ENCODE measurements at regions not wholly inside any gene's neighbourhood (a gene's known extent, or its start where the extent isn't known, plus 50 kb on each side); places are given as distances from the start of the nearest gene placed in this dataset.
A peak's percentile ranks its signal among the peaks of the same experiment; 100 is the strongest.

- H4K20me1 ChIP-seq (ENCODE audit: insufficient read depth, poor library complexity, severe bottlenecking), result no peaks in the 10 kb centered on the region
- peak; percentile 16 for DNase-seq (ENCODE audit: low spot score)
- H3K27me3 ChIP-seq, result no peaks in the 10 kb centered on the region
- no peaks in the 10 kb centered on the region for H3K36me3 ChIP-seq (replicated peaks; ENCODE audit: insufficient read depth, low read depth)
- H3K9me3 ChIP-seq (ENCODE audit: low read depth), result no peaks in the 10 kb centered on the region
- peak overlapping the region; percentile 10 for H3K27ac ChIP-seq
- no peak for TF ChIP-seq EZH2 (IDR thresholded peaks at IDR 0.05; ENCODE audit: borderline replicate concordance)
- TF ChIP-seq EZH2phosphoT487 (IDR thresholded peaks at IDR 0.05; ENCODE audit: low read depth, severe bottlenecking, unreplicated experiment), result no peak
- no peak for TF ChIP-seq CTCF (IDR thresholded peaks at IDR 0.05; ENCODE audit: poor library complexity)
- H3K79me2 ChIP-seq, result no peaks in the 10 kb centered on the region
- H3K4me1 ChIP-seq (ENCODE audit: insufficient read depth), result peaks cover 5% of the 10 kb centered on the region
- H3K4me3 ChIP-seq, result no peak overlapping the region
- H2AFZ ChIP-seq, result peak overlapping the region; percentile 80
- H3K9me2 ChIP-seq (replicated peaks; ENCODE audit: insufficient read depth), result no peaks in the 10 kb centered on the region
- 11% methylated on average over 10 of the region's 11 CpGs for WGBS (ENCODE audit: low lambda C conversion rate, missing lambda C conversion rate)
- H3K4me2 ChIP-seq, result peak overlapping the region; percentile 74
Measured at GRCh38 chr15:97177151-97177577, 783.3 kb upstream of the ARRDC4 start.

GRCh38 chr15:97182581-97182980 lies 777.9 kb upstream of the ARRDC4 start:
- Histone ChIP-seq H3K27ac (no peak overlapping the region), H3K4me2 (no peak overlapping the region), H3K79me2 (no peaks in the 10 kb centered on the region), H3K4me3 (no peak overlapping the region), H3K9me2 (replicated peaks; ENCODE audit: insufficient read depth) (no peaks in the 10 kb centered on the region), H4K20me1 (ENCODE audit: insufficient read depth, poor library complexity, severe bottlenecking) (no peaks in the 10 kb centered on the region), H2AFZ (no peak overlapping the region), H3K27me3 (no peaks in the 10 kb centered on the region), H3K4me1 (ENCODE audit: insufficient read depth) (peaks cover under 1% of the 10 kb centered on the region), H3K36me3 (replicated peaks; ENCODE audit: insufficient read depth, low read depth) (no peaks in the 10 kb centered on the region), H3K9me3 (ENCODE audit: low read depth) (no peaks in the 10 kb centered on the region)
- WGBS (ENCODE audit: low lambda C conversion rate, missing lambda C conversion rate), result 97% methylated on average over 7 of the region's 7 CpGs
- no peak for DNase-seq (ENCODE audit: low spot score)
- no peak for TF ChIP-seq CTCF (IDR thresholded peaks at IDR 0.05; ENCODE audit: poor library complexity)
- TF ChIP-seq EZH2phosphoT487 (IDR thresholded peaks at IDR 0.05; ENCODE audit: low read depth, severe bottlenecking, unreplicated experiment), result no peak
- TF ChIP-seq EZH2 (IDR thresholded peaks at IDR 0.05; ENCODE audit: borderline replicate concordance), result no peak

GRCh38 chr15:97189162-97189780 lies 771.2 kb upstream of the ARRDC4 start:
- Histone ChIP-seq H3K4me2 (no peak overlapping the region), H3K4me1 (ENCODE audit: insufficient read depth) (no peaks in the 10 kb centered on the region), H3K36me3 (replicated peaks; ENCODE audit: insufficient read depth, low read depth) (no peaks in the 10 kb centered on the region), H4K20me1 (ENCODE audit: insufficient read depth, poor library complexity, severe bottlenecking) (no peaks in the 10 kb centered on the region), H3K27me3 (no peaks in the 10 kb centered on the region), H3K4me3 (no peak overlapping the region), H2AFZ (no peak overlapping the region), H3K9me3 (ENCODE audit: low read depth) (no peaks in the 10 kb centered on the region), H3K27ac (no peak overlapping the region), H3K9me2 (replicated peaks; ENCODE audit: insufficient read depth) (no peaks in the 10 kb centered on the region), H3K79me2 (no peaks in the 10 kb centered on the region)
- no peak for DNase-seq (ENCODE audit: low spot score)
- WGBS (ENCODE audit: low lambda C conversion rate, missing lambda C conversion rate), result 85% methylated on average over 3 of the region's 3 CpGs
- TF ChIP-seq EZH2phosphoT487 (IDR thresholded peaks at IDR 0.05; ENCODE audit: low read depth, severe bottlenecking, unreplicated experiment), result no peak
- no peak for TF ChIP-seq CTCF (IDR thresholded peaks at IDR 0.05; ENCODE audit: poor library complexity)
- TF ChIP-seq EZH2 (IDR thresholded peaks at IDR 0.05; ENCODE audit: borderline replicate concordance), result no peak
